ENCODE measurements at regions not wholly inside any gene's neighbourhood (a gene's known extent, or its start where the extent isn't known, plus 50 kb on each side); places are given as distances from the start of the nearest gene placed in this dataset.

GRCh38 chr1:217078959-217079358 is 355.7 kb upstream of the ESRRG start:
- in situ Hi-C loops (cut with MboI; ENCODE audit: low pct_unique_long_range_greater_than_20kb in 2 of 9, low sequenced_read_pairs in 9 of 9, unreplicated experiment in 9 of 9), result no loop called here
- Histone ChIP-seq H3K4me1 (replicated peaks in 1 of 2) (peaks cover 21% of the 10 kb centered on the region in 2 donors), H3K27ac (no peak overlapping the region), H3K4me3 (no peak overlapping the region)
- 20 to 100% (median 70%) methylated on average over 1 of the region's 1 CpG; no CpG with 5 or more reads in 5 of the 10 experiments for WGBS, 10 experiments
- no peak for ATAC-seq (replicated peaks in 6 of 8)

- in situ Hi-C loops (cut with MboI; ENCODE audit: low pct_unique_long_range_greater_than_20kb in 2 of 9, low sequenced_read_pairs in 9 of 9, unreplicated experiment in 9 of 9), result no loop called here
- ATAC-seq (replicated peaks in 6 of 8), result peak in 6 of 8 experiments; percentile 33 to 84 (median 66)
- Histone ChIP-seq H3K27ac (no peak overlapping the region), H3K4me3 (no peak overlapping the region), H3K4me1 (replicated peaks in 1 of 2) (peaks cover 21% of the 10 kb centered on the region in 2 donors)
- 0 to 75% (median 55%) methylated on average over 1 to 4 of the region's 5 CpGs; no CpG with 5 or more reads in 1 of the 10 experiments for WGBS, 10 experiments
Observed at GRCh38 chr1:217078078-217078690, 355.0 kb upstream of the ESRRG start.

GRCh38 chr1:217077426-217077825 is 354.2 kb upstream of the ESRRG start:
- Histone ChIP-seq H3K27ac (no peak overlapping the region), H3K4me1 (replicated peaks in 1 of 2) (peaks cover 21% of the 10 kb centered on the region in 2 donors), H3K4me3 (no peak overlapping the region)
- ATAC-seq (replicated peaks in 6 of 8), result peak in 3 of 8 experiments; percentile 7 to 16 (median 15)
- 6 to 100% (median 87%) methylated on average over 1 to 3 of the region's 3 CpGs; no CpG with 5 or more reads in 1 of the 10 experiments for WGBS, 10 experiments
- in situ Hi-C loops (cut with MboI; ENCODE audit: low pct_unique_long_range_greater_than_20kb in 2 of 9, low sequenced_read_pairs in 9 of 9, unreplicated experiment in 9 of 9), result no loop called here

GRCh38 chr1:217076902-217077301 is 353.7 kb upstream of the ESRRG start:
- Histone ChIP-seq H3K4me3 (peak overlapping the region in 1 of 5 donors; percentile 8), H3K27ac (no peak overlapping the region), H3K4me1 (replicated peaks in 1 of 2) (peaks cover 21% of the 10 kb centered on the region in 2 donors)
- in situ Hi-C loops (cut with MboI; ENCODE audit: low pct_unique_long_range_greater_than_20kb in 2 of 9, low sequenced_read_pairs in 9 of 9, unreplicated experiment in 9 of 9), result no loop called here
- ATAC-seq (replicated peaks in 6 of 8), result peak in 6 of 8 experiments; percentile 34 to 77 (median 75)
- WGBS, 10 experiments, result 0 to 40% (median 9%) methylated on average over 1 to 2 of the region's 2 CpGs; no CpG with 5 or more reads in 2 of the 10 experiments

GRCh38 chr1:217072926-217073325 is 349.7 kb upstream of the ESRRG start:
- Histone ChIP-seq H3K27ac (no peak overlapping the region), H3K4me3 (no peak overlapping the region), H3K4me1 (replicated peaks in 1 of 2) (peaks cover 16 to 18% of the 10 kb centered on the region in 2 donors)
- 0 to 100% (median 88%) methylated on average over 1 of the region's 1 CpG; no CpG with 5 or more reads in 1 of the 10 experiments for WGBS, 10 experiments
- in situ Hi-C loops (cut with MboI; ENCODE audit: low pct_unique_long_range_greater_than_20kb in 2 of 9, low sequenced_read_pairs in 9 of 9, unreplicated experiment in 9 of 9), result no loop called here
- no peak for ATAC-seq (replicated peaks in 6 of 8)

- in situ Hi-C loops (cut with MboI; ENCODE audit: low pct_unique_long_range_greater_than_20kb in 2 of 9, low sequenced_read_pairs in 9 of 9, unreplicated experiment in 9 of 9), result no loop called here
- Histone ChIP-seq H3K4me1 (replicated peaks in 1 of 2) (peaks cover 0 to 5% of the 10 kb centered on the region in 2 donors), H3K4me3 (no peak overlapping the region), H3K27ac (no peak overlapping the region)
- no peak for ATAC-seq (replicated peaks in 6 of 8)
- WGBS, 10 experiments, result 0 to 100% (median 65%) methylated on average over 1 of the region's 1 CpG; no CpG with 5 or more reads in 4 of the 10 experiments
Observed at GRCh38 chr1:217067642-217068041, 344.4 kb upstream of the ESRRG start.

GRCh38 chr1:217066794-217067193 is 343.6 kb upstream of the ESRRG start:
- in situ Hi-C loops (cut with MboI; ENCODE audit: low pct_unique_long_range_greater_than_20kb in 2 of 9, low sequenced_read_pairs in 9 of 9, unreplicated experiment in 9 of 9), result no loop called here
- H3K4me3 ChIP-seq, result no peak overlapping the region
- WGBS, 10 experiments, result 36 to 100% (median 84%) methylated on average over 1 to 3 of the region's 3 CpGs; no CpG with 5 or more reads in 3 of the 10 experiments
- H3K4me1 ChIP-seq (replicated peaks in 1 of 2), result peaks cover 0 to 5% of the 10 kb centered on the region in 2 donors
- no peak overlapping the region for H3K27ac ChIP-seq
- no peak for ATAC-seq (replicated peaks in 6 of 8)

- in situ Hi-C loops (cut with MboI; ENCODE audit: low pct_unique_long_range_greater_than_20kb in 2 of 9, low sequenced_read_pairs in 9 of 9, unreplicated experiment in 9 of 9), result no loop called here
- WGBS, 10 experiments, result 0 to 100% (median 70%) methylated on average over 1 to 6 of the region's 6 CpGs
- ATAC-seq (replicated peaks in 6 of 8), result no peak
- Histone ChIP-seq H3K4me3 (no peak overlapping the region), H3K4me1 (replicated peaks in 1 of 2) (peaks cover 0 to 5% of the 10 kb centered on the region in 2 donors), H3K27ac (no peak overlapping the region)
Observed at GRCh38 chr1:217063172-217063908, 340.1 kb upstream of the ESRRG start.

GRCh38 chr1:217062586-217062985 is 339.4 kb upstream of the ESRRG start:
- Histone ChIP-seq H3K4me1 (replicated peaks in 1 of 2) (peaks cover 0 to 5% of the 10 kb centered on the region in 2 donors), H3K27ac (no peak overlapping the region), H3K4me3 (no peak overlapping the region)
- ATAC-seq (replicated peaks in 6 of 8), result no peak
- in situ Hi-C loops (cut with MboI; ENCODE audit: low pct_unique_long_range_greater_than_20kb in 2 of 9, low sequenced_read_pairs in 9 of 9, unreplicated experiment in 9 of 9), result no loop called here
- 24 to 100% (median 83%) methylated on average over 1 to 3 of the region's 3 CpGs; no CpG with 5 or more reads in 2 of the 10 experiments for WGBS, 10 experiments

GRCh38 chr1:217059401-217059800 is 336.2 kb upstream of the ESRRG start:
- 0 to 83% (median 45%) methylated on average over 1 of the region's 1 CpG; no CpG with 5 or more reads in 4 of the 10 experiments for WGBS, 10 experiments
- no peak for ATAC-seq (replicated peaks in 6 of 8)

GRCh38 chr1:217053676-217054075 is 330.4 kb upstream of the ESRRG start:
- H3K27ac ChIP-seq, result no peak overlapping the region
- peak in 1 of 8 experiments; percentile 25 for ATAC-seq (replicated peaks in 6 of 8)
- peaks cover 0 to 13% of the 10 kb centered on the region in 2 donors for H3K4me1 ChIP-seq (replicated peaks in 1 of 2)
- in situ Hi-C loops (cut with MboI; ENCODE audit: low pct_unique_long_range_greater_than_20kb in 2 of 9, low sequenced_read_pairs in 9 of 9, unreplicated experiment in 9 of 9), result no loop called here
- no peak overlapping the region for H3K4me3 ChIP-seq
- WGBS, 10 experiments, result 0 to 100% (median 88%) methylated on average over 1 to 3 of the region's 3 CpGs; no CpG with 5 or more reads in 3 of the 10 experiments

More at GRCh38 chr1:217059401-217059800, 336.2 kb upstream of the ESRRG start:
- Histone ChIP-seq H3K27ac (no peak overlapping the region), H3K4me3 (no peak overlapping the region), H3K4me1 (replicated peaks in 1 of 2) (peaks cover 0 to 10% of the 10 kb centered on the region in 2 donors)
- in situ Hi-C loops (cut with MboI; ENCODE audit: low pct_unique_long_range_greater_than_20kb in 2 of 9, low sequenced_read_pairs in 9 of 9, unreplicated experiment in 9 of 9), result no loop called here

- Histone ChIP-seq H3K4me1 (replicated peaks in 1 of 2) (peaks cover 0 to 13% of the 10 kb centered on the region in 2 donors), H3K27ac (no peak overlapping the region), H3K4me3 (no peak overlapping the region)
- in situ Hi-C loops (cut with MboI; ENCODE audit: low pct_unique_long_range_greater_than_20kb in 2 of 9, low sequenced_read_pairs in 9 of 9, unreplicated experiment in 9 of 9), result no loop called here
- 33 to 86% (median 69%) methylated on average over 1 to 2 of the region's 2 CpGs; no CpG with 5 or more reads in 3 of the 10 experiments for WGBS, 10 experiments
- ATAC-seq (replicated peaks in 6 of 8), result no peak
Observed at GRCh38 chr1:217052626-217053025, 329.4 kb upstream of the ESRRG start.

GRCh38 chr1:217052196-217052595 is 329.0 kb upstream of the ESRRG start:
- in situ Hi-C loops (cut with MboI; ENCODE audit: low pct_unique_long_range_greater_than_20kb in 2 of 9, low sequenced_read_pairs in 9 of 9, unreplicated experiment in 9 of 9), result no loop called here
- Histone ChIP-seq H3K4me3 (no peak overlapping the region), H3K27ac (no peak overlapping the region), H3K4me1 (replicated peaks in 1 of 2) (peaks cover 0 to 13% of the 10 kb centered on the region in 2 donors)
- no peak for ATAC-seq (replicated peaks in 6 of 8)
- WGBS, 10 experiments, result 0 to 100% (median 56%) methylated on average over 1 to 2 of the region's 2 CpGs; no CpG with 5 or more reads in 2 of the 10 experiments
